ENCODE measurements at regions not wholly inside any gene's neighbourhood (a gene's known extent, or its start where the extent isn't known, plus 50 kb on each side); places are given as distances from the start of the nearest gene placed in this dataset.

DNA sequence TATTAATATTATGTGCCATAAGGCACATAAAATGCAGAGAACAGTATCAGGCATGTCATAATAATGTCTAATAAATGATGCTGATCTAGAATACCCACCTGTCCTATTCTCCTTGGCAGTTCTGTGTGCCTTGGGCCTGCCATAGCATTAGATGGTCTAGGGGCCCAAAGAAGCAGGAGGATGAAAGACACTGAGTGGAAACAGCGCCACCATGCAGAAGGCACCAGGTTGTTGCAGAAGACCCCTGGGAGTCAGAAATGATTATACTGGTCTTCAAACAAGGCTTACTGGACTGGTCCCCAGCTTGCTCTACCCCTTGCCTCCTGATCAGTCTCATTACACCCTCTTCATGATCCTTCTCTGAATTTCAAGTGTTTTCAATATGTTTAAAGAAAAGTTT is 353.3 kb downstream of the GRIN2B start:
- no peak overlapping the region for H3K4me3 ChIP-seq (replicated peaks; ENCODE audit: insufficient read depth, low read length)
- H3K27ac ChIP-seq (replicated peaks) = no peak overlapping the region
- DNase-seq (ENCODE audit: low read depth in 1 of 2, low spot score in 1 of 2) = no peak
- TF ChIP-seq GABPA (IDR thresholded peaks at IDR 0.05; ENCODE audit: low read depth) (no peak), CTCF (IDR thresholded peaks at IDR 0.05; ENCODE audit: insufficient read depth, low read length) (no peak), REST (IDR thresholded peaks at IDR 0.05; ENCODE audit: insufficient replicate concordance, low read depth) (no peak), SPI1 (IDR thresholded peaks at IDR 0.05; ENCODE audit: borderline replicate concordance, low read depth) (no peak), POLR2AphosphoS5 (IDR thresholded peaks at IDR 0.05; ENCODE audit: low read depth) (no peak)
- H3K27me3 ChIP-seq (ENCODE audit: insufficient read depth, poor library complexity, severe bottlenecking) = no peaks in the 10 kb centered on the region

- no peak for DNase-seq (ENCODE audit: low read depth in 1 of 2, low spot score in 1 of 2)
- H3K27me3 ChIP-seq (ENCODE audit: insufficient read depth, poor library complexity, severe bottlenecking) = no peaks in the 10 kb centered on the region
- no peak overlapping the region for H3K27ac ChIP-seq (replicated peaks)
- no peak overlapping the region for H3K4me3 ChIP-seq (replicated peaks; ENCODE audit: insufficient read depth, low read length)
- TF ChIP-seq POLR2AphosphoS5 (IDR thresholded peaks at IDR 0.05; ENCODE audit: low read depth) = no peak
- TF ChIP-seq CTCF (IDR thresholded peaks at IDR 0.05; ENCODE audit: insufficient read depth, low read length) = no peak
- TF ChIP-seq REST (IDR thresholded peaks at IDR 0.05; ENCODE audit: insufficient replicate concordance, low read depth) = no peak
- no peak for TF ChIP-seq GABPA (IDR thresholded peaks at IDR 0.05; ENCODE audit: low read depth)
- no peak for TF ChIP-seq SPI1 (IDR thresholded peaks at IDR 0.05; ENCODE audit: borderline replicate concordance, low read depth)
These were observed 353.9 kb downstream of the GRIN2B start for GRCh38 chr12:13627536-13627935.

DNA sequence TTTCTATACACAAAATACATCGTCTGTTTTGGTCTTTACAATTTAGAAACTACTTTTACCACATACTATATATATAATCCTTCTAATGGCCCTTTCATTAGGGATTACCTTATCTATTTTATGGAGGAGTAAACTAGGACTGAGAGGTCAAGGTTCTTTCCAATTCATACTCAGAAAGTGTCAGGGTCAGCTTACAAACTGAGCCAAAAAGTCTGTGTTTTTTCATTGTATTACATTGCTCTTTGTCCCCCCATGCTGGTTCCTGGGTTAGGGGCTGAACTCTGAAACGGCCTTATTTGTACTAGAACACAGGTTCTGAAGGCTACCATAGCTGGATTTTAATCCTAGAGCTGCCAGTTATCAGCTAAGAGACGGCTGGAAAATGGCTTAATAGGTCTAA is 368.1 kb downstream of the GRIN2B start:
- no peak overlapping the region for H3K27ac ChIP-seq (replicated peaks)
- no peaks in the 10 kb centered on the region for H3K27me3 ChIP-seq (ENCODE audit: insufficient read depth, poor library complexity, severe bottlenecking)
- TF ChIP-seq POLR2AphosphoS5 (IDR thresholded peaks at IDR 0.05; ENCODE audit: low read depth) = no peak
- TF ChIP-seq SPI1 (IDR thresholded peaks at IDR 0.05; ENCODE audit: borderline replicate concordance, low read depth) = no peak
- TF ChIP-seq CTCF (IDR thresholded peaks at IDR 0.05; ENCODE audit: insufficient read depth, low read length) = no peak
- no peak for TF ChIP-seq REST (IDR thresholded peaks at IDR 0.05; ENCODE audit: insufficient replicate concordance, low read depth)
- no peak for TF ChIP-seq GABPA (IDR thresholded peaks at IDR 0.05; ENCODE audit: low read depth)

More for the DNA sequence above, 368.1 kb downstream of the GRIN2B start:
- DNase-seq (ENCODE audit: low read depth in 1 of 2, low spot score in 1 of 2) = no peak
- H3K4me3 ChIP-seq (replicated peaks; ENCODE audit: insufficient read depth, low read length) = no peak overlapping the region
